ENCODE measurements at regions not wholly inside any gene's neighbourhood (a gene's known extent, or its start where the extent isn't known, plus 50 kb on each side); places are given as distances from the start of the nearest gene placed in this dataset.

DNA sequence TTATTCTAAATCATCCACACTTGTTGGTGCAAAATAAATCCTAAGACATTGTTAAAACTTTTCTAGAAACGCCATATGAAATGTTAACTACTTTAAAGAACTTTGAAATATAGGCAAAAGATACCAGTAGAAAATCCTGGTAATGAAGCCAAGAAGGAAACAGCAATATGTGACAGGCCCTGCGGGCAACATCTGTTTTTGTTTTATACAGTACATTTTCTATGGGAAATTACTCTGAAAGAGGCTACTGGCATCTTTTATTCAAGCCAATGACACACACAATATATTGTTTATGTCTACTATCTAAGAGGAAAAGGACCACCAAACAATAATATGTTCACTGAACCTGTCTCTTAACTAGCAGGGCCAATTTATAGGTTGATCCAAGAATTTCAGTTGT, 829.7 kb downstream of the PCDH17 start:
- TF ChIP-seq SUZ12 (IDR thresholded peaks at IDR 0.05; ENCODE audit: extremely low read depth, insufficient read depth, insufficient read length) = no peak
- no peak for TF ChIP-seq YY1 (IDR thresholded peaks at IDR 0.05; ENCODE audit: insufficient read depth, insufficient read length)
- no peak for TF ChIP-seq ZNF274 (IDR thresholded peaks at IDR 0.05; ENCODE audit: low read depth, low read length)

All from NT2/D1 (cell line).